Right atrium auricular region (tissue), 2 donors: ENCODE measurements at regions not wholly inside any gene's neighbourhood (a gene's known extent, or its start where the extent isn't known, plus 50 kb on each side); places are given as distances from the start of the nearest gene placed in this dataset.

ENCODE experiments used
- DNase-seq: peaks from one replicate; pipeline ENCODE4 v3.0.0-alpha.2; 2019; ENCODE audit warnings: low spot score
- H3K27ac ChIP-seq, 2 donors: fragments of 200-600 bp; sonication (generic); 1 replicate in 1 of 2; 2 replicates in 1 of 2; pipeline ENCODE4 v1.5.1; 2016 to 2019
- H3K27me3 ChIP-seq, 2 donors: fragments of 200-600 bp; sonication (generic); one replicate each; pipeline versions ENCODE4 v1.5.1 to v1.6.0; 2017 to 2019
- H3K36me3 ChIP-seq: fragments of 200-600 bp; sonication (generic); one replicate; pipeline ENCODE4 v1.5.1; 2016
- H3K4me1 ChIP-seq, 2 donors: fragments of 200-600 bp; sonication (generic); one replicate each; pipeline versions ENCODE4 v1.5.1 to v1.6.0; 2017 to 2019
- H3K4me3 ChIP-seq, 2 donors: fragments of 200-600 bp; sonication (generic); 1 replicate in 1 of 2; 2 replicates in 1 of 2; pipeline ENCODE4 v1.5.1; 2017 to 2019; ENCODE audit warnings: mild to moderate bottlenecking in 1 of 2, moderate library complexity in 1 of 2
- H3K9me3 ChIP-seq, 2 donors: fragments of 200-600 bp; sonication (generic); one replicate each; pipeline ENCODE4 v1.5.1; 2019
- TF ChIP-seq, protein P1 (sequence below), 2 donors: fragments of 200-600 bp; sonication (generic); IDR thresholded peaks; one replicate each; pipeline ENCODE4 v1.5.1; 2019; ENCODE audit warnings: antibody characterized with exemption in 2 of 2

- Histone ChIP-seq H3K27me3 (no peaks in the 10 kb centered on the region), H3K36me3 (no peaks in the 10 kb centered on the region), H3K9me3 (no peaks in the 10 kb centered on the region), H3K27ac (no peak overlapping the region), H3K4me1 (no peaks in the 10 kb centered on the region), H3K4me3 (no peak overlapping the region)
- TF ChIP-seq, protein P1, sequence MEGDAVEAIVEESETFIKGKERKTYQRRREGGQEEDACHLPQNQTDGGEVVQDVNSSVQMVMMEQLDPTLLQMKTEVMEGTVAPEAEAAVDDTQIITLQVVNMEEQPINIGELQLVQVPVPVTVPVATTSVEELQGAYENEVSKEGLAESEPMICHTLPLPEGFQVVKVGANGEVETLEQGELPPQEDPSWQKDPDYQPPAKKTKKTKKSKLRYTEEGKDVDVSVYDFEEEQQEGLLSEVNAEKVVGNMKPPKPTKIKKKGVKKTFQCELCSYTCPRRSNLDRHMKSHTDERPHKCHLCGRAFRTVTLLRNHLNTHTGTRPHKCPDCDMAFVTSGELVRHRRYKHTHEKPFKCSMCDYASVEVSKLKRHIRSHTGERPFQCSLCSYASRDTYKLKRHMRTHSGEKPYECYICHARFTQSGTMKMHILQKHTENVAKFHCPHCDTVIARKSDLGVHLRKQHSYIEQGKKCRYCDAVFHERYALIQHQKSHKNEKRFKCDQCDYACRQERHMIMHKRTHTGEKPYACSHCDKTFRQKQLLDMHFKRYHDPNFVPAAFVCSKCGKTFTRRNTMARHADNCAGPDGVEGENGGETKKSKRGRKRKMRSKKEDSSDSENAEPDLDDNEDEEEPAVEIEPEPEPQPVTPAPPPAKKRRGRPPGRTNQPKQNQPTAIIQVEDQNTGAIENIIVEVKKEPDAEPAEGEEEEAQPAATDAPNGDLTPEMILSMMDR (IDR thresholded peaks at IDR 0.05), result no peak
- DNase-seq, result no peak
Observed at GRCh38 chr4:128688033-128688721, 121.3 kb upstream of the JADE1 start.

- Histone ChIP-seq H3K27ac (no peak overlapping the region), H3K4me1 (no peaks in the 10 kb centered on the region), H3K36me3 (no peaks in the 10 kb centered on the region), H3K27me3 (no peaks in the 10 kb centered on the region), H3K9me3 (no peaks in the 10 kb centered on the region), H3K4me3 (no peak overlapping the region)
- TF ChIP-seq, protein P1 (IDR thresholded peaks at IDR 0.05), result no peak
- DNase-seq, result no peak
Observed at GRCh38 chr4:128686810-128687209, 122.7 kb upstream of the JADE1 start.

DNA sequence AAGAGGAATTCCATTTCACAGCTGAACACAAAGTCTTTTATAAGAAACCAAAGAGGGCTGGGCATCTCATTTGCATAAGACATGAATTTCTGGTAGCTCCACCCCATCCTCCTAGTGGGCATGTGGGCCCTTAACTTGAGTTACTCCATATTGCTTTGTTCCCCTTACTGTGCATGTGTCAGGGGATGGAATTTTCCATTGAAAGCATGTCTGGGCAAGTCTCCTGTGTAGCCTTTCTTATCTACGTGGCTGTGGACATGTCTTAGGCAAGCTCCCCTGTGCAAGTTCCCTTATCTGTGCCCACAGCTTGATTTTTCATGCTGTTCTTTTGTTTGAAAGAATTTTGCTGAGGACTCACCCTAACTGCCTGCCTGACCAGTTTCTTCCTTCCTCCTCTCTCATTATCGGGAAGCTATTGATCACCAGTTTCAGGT lies 123.5 kb upstream of the JADE1 start:
- H3K9me3 ChIP-seq, result no peaks in the 10 kb centered on the region

GRCh38 chr4:128684016-128684415 lies 125.5 kb upstream of the JADE1 start:
- no peaks in the 10 kb centered on the region for H3K27me3 ChIP-seq
- no peak overlapping the region for H3K4me3 ChIP-seq
- TF ChIP-seq, protein P1 (IDR thresholded peaks at IDR 0.05), result no peak
- H3K4me1 ChIP-seq, result no peaks in the 10 kb centered on the region
- no peaks in the 10 kb centered on the region for H3K9me3 ChIP-seq
- DNase-seq, result no peak
- H3K27ac ChIP-seq, result no peak overlapping the region
- no peaks in the 10 kb centered on the region for H3K36me3 ChIP-seq

More for the DNA sequence above, 123.5 kb upstream of the JADE1 start:
- no peaks in the 10 kb centered on the region for H3K36me3 ChIP-seq
- no peaks in the 10 kb centered on the region for H3K27me3 ChIP-seq
- no peak overlapping the region for H3K27ac ChIP-seq
- DNase-seq, result no peak
- no peaks in the 10 kb centered on the region for H3K4me1 ChIP-seq
- H3K4me3 ChIP-seq, result no peak overlapping the region
- TF ChIP-seq, protein P1 (IDR thresholded peaks at IDR 0.05), result no peak

DNA sequence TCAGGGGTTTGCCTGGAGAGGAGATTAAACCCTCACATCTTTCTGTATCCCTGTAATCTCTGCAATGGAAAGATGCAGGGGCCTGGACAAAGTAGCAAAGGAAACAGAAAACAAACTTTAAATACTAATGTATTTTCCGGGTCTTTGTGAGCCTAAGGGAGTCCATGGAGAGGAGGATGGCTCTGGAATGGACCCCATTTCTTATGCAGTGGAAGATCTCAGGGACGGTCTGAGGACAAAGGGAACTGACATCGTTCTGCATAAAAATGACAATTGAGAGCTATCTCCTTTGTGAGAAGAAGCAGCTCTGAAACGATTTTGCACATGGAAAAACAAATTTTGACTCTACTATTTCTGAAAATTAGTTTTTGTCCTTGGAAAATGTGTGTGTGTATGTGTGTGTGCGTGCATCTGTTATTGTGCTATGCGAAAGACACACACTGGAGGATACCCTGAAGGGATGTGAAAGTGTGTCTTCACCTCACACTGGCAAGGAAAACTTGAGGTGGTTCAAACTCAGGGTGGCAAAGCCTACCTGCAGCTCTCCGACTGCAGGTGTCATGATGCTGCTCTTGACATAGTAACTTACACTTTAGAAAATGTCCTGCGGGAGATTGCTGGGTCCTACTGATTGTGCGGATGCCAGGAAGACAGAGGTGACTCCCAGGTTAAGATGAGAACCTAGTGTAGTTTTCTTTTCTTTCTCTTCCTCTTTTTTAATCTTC lies 126.4 kb upstream of the JADE1 start:
- TF ChIP-seq, protein P1 (IDR thresholded peaks at IDR 0.05), result no peak

More for the DNA sequence above, 126.4 kb upstream of the JADE1 start:
- no peak for DNase-seq
- no peaks in the 10 kb centered on the region for H3K9me3 ChIP-seq
- no peak overlapping the region for H3K4me3 ChIP-seq
- no peak overlapping the region for H3K27ac ChIP-seq
- H3K36me3 ChIP-seq, result no peaks in the 10 kb centered on the region
- no peaks in the 10 kb centered on the region for H3K27me3 ChIP-seq
- H3K4me1 ChIP-seq, result no peaks in the 10 kb centered on the region
